GM19452 (cell line): ENCODE measurements at regions not wholly inside any gene's neighbourhood (a gene's known extent, or its start where the extent isn't known, plus 50 kb on each side); places are given as distances from the start of the nearest gene placed in this dataset.
"Not testable (repeated sequence)": the region's sequence is repeated elsewhere in the genome, so short reads cannot be mapped to it uniquely, and the experiment has no call there.

Experiments used
- ATAC-seq: cut with Tn5 transposase; IDR thresholded peaks from one replicate; pipeline ENCODE4 v1.9.1; 2021; ENCODE audit not compliant: unreplicated experiment

GRCh38 chr2:134063916-134064315, 190.0 kb upstream of the MGAT5 start:
- not testable (repeated sequence) for ATAC-seq

- no peak for ATAC-seq
These were observed 183.6 kb upstream of the MGAT5 start for GRCh38 chr2:134070281-134070741.

GRCh38 chr2:134072341-134072740, 181.5 kb upstream of the MGAT5 start:
- ATAC-seq, result no peak

GRCh38 chr2:134073023-134073422, 180.8 kb upstream of the MGAT5 start:
- ATAC-seq, result no peak

- ATAC-seq, result no peak
These were observed 179.3 kb upstream of the MGAT5 start for GRCh38 chr2:134074619-134075018.

GRCh38 chr2:134075204-134075603, 178.7 kb upstream of the MGAT5 start:
- no peak for ATAC-seq

- ATAC-seq, result no peak
These were observed 175.5 kb upstream of the MGAT5 start for GRCh38 chr2:134078354-134078753.

- peak; percentile 97 for ATAC-seq
These were observed 174.5 kb upstream of the MGAT5 start for GRCh38 chr2:134079373-134079772.

GRCh38 chr2:134080386-134081089, 173.3 kb upstream of the MGAT5 start:
- no peak for ATAC-seq

GRCh38 chr2:134081238-134081938, 172.5 kb upstream of the MGAT5 start:
- ATAC-seq, result no peak

- no peak for ATAC-seq
These were observed 170.3 kb upstream of the MGAT5 start for GRCh38 chr2:134083548-134083947.

- no peak for ATAC-seq
These were observed 167.2 kb upstream of the MGAT5 start for GRCh38 chr2:134086594-134087219.

- ATAC-seq, result peak; percentile 96
These were observed 166.4 kb upstream of the MGAT5 start for GRCh38 chr2:134087371-134087921.

GRCh38 chr2:134089454-134089853, 164.4 kb upstream of the MGAT5 start:
- ATAC-seq, result no peak

- ATAC-seq, result no peak
These were observed 156.1 kb upstream of the MGAT5 start for GRCh38 chr2:134097740-134098139.

- no peak for ATAC-seq
These were observed 155.6 kb upstream of the MGAT5 start for GRCh38 chr2:134098321-134098720.

- no peak for ATAC-seq
These were observed 154.6 kb upstream of the MGAT5 start for GRCh38 chr2:134099273-134099672.

- no peak for ATAC-seq
These were observed 150.7 kb upstream of the MGAT5 start for GRCh38 chr2:134103196-134103595.

GRCh38 chr2:134104754-134105153, 149.1 kb upstream of the MGAT5 start:
- ATAC-seq, result no peak

- ATAC-seq, result no peak
These were observed 146.5 kb upstream of the MGAT5 start for GRCh38 chr2:134107402-134107801.

- no peak for ATAC-seq
These were observed 145.8 kb upstream of the MGAT5 start for GRCh38 chr2:134108113-134108512.

GRCh38 chr2:134109246-134109645, 144.6 kb upstream of the MGAT5 start:
- no peak for ATAC-seq
